Testis (tissue), 2 donors: ENCODE measurements at regions not wholly inside any gene's neighbourhood (a gene's known extent, or its start where the extent isn't known, plus 50 kb on each side); places are given as distances from the start of the nearest gene placed in this dataset.

Source experiments
- CTCF ChIP-seq, 3 experiments: fragments of 450-650 bp in 2 of 3; fragments of 200-600 bp in 1 of 3; sonication (generic) in 1 of 3; IDR thresholded peaks; one replicate each; pipeline ENCODE4 v1.5.1; 2016 to 2019; ENCODE audit warnings: antibody characterized with exemption in 3 of 3, mild to moderate bottlenecking in 2 of 3, moderate library complexity in 1 of 3
- POLR2A ChIP-seq: fragments of 450-650 bp; IDR thresholded peaks from one replicate; pipeline ENCODE4 v1.6.1; 2017; ENCODE audit warnings: antibody characterized with exemption, mild to moderate bottlenecking, moderate library complexity

GRCh38 chr11:39220069-39220468 is 2239.4 kb downstream of the LRRC4C start:
- no peak for TF ChIP-seq CTCF (IDR thresholded peaks at IDR 0.05)
- no peak for TF ChIP-seq POLR2A
